ENCODE measurements at regions not wholly inside any gene's neighbourhood (a gene's known extent, or its start where the extent isn't known, plus 50 kb on each side); places are given as distances from the start of the nearest gene placed in this dataset.

DNA sequence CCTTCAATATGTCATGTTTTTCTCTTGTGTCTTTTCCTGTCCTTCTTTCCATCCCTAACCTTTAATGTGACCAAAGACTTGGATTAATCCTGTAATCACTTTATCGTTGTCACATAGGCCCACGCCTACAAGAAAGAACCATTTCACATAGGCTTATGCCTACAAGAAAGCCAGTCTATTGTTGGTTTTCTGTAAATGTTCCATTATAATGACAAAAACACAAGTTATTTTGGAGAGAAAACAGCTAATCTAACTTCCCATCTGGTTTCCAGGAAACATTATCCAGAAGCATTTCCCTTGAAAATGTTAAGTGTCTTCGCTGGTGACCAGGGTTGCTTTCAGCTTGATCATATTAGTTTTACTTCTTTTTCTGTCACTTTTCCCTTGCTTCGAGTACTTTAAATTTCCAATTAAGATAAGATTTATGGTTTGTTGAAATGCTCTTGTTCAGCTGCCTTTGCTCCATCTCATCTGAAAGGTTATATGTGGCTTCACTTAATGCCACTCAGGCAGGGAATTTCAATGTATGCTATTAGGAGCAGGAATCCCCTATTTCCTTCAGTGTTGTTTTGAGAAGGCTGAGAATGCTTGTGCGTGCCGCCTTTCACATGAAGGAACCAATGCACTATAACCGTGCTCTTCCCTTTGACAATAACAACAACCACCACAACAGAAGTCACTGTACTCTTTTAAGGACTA is 708.2 kb downstream of the EFNB2 start:
- DNase-seq = no peak

DNA sequence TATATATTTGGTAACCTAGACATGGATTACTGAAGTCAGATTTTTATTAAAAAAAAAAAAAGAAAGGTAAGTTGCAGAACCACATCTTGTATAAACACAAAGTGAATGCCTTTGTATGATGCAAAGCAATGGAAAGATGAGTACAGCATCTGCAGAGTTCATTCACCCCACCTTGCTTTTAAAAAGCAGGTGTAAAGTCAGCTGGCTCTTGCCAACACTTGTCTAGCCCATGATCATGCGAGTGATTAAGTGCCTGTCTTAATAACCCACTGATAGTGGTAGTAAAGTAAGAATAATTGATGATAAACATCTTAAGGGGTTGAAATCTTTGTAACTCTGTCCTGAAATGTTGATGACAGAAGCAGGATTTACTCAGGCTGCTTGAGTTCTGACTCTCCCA is 710.4 kb downstream of the EFNB2 start:
- no peak for DNase-seq

DNA sequence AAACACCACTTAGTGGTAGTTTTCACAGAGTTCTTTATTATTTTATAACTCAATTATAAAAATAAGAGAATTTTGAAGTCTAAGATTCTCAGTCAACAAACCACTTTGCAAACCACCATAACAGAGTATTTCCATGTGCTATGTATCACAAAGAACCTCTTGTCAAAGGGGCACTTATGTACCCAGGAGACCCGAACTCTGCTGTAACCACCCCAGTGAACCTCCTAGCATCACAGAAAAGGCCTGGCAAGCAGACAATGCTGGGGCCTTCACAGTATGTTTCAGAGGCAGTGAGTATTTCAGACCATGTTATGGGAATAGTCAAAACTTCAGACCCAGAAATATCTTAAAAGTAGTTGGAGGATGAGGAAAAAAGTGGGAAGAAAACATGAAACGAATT is 714.1 kb downstream of the EFNB2 start:
- DNase-seq = no peak

DNA sequence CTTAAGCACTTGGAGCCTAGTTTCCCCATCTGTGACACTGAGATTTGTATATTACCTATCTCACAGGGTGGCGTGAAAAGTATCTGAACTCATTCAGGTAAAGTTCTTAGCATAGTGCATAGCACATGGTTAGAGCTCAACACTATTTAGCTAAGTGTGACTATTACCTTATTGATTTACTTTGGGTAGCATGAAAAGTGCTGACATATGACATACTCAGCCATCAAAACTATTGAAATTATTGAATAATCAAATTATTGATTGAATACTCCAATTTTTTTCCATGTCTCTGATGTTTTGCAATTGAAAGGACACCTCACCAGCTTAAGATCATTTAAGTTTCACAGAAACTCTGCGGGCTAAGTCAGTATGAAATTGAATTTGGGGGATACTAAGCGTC is 715.0 kb downstream of the EFNB2 start:
- no peak for DNase-seq

DNA sequence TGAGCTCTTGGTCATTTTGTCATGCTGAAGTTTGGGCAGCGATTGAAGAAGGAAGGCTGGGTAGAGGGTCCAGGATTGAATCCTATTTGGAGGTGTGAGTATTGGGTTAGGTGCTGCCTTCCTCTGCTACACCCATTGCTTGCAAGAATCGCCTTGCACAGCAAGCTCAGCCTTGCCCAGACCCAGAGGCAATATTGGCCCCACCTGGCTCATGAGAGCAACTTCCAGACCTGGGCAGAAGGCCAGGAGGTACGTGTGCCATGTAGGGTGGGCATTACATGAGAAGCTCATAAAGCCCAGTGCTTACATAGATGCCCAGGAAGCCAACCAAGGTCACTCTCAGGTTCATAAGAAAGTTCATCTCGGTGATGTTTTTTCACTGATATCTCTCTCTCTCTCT is 718.0 kb downstream of the EFNB2 start:
- DNase-seq = no peak

DNA sequence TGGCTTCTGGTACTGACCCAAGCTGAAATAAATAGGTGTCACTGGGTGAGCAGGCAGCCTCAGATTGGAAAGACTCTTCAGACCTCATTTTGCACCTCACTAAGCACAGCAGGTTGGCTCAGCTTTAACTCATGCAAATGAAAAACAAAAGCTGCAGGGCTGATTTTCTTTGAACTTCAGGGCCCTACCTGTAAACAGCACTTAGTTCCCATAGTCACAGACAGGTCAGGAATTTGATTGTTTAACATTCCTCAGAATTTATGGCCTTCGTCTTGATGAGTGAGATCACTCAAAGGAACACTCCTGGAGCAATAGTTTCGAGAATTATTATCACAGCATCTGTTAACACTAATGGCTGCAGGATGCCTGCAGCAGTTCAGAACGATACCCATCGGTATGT is 718.5 kb downstream of the EFNB2 start:
- DNase-seq = no peak

DNA sequence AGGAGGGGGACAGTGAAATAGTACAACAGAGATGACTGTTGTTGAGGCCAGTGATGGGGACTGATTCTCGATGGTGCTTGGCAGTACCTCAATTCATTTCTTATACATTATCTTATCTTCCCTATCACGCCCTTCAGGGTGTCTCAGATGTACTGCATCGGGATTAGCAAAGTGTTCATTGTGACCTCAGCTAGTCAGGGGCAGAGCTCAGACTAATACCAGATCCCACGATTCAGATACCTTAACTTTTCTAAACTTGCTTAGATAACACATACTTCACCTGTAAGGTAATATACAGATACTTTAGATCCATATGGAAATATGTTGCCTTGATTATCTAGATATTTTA is 720.6 kb downstream of the EFNB2 start:
- no peak for DNase-seq

DNA sequence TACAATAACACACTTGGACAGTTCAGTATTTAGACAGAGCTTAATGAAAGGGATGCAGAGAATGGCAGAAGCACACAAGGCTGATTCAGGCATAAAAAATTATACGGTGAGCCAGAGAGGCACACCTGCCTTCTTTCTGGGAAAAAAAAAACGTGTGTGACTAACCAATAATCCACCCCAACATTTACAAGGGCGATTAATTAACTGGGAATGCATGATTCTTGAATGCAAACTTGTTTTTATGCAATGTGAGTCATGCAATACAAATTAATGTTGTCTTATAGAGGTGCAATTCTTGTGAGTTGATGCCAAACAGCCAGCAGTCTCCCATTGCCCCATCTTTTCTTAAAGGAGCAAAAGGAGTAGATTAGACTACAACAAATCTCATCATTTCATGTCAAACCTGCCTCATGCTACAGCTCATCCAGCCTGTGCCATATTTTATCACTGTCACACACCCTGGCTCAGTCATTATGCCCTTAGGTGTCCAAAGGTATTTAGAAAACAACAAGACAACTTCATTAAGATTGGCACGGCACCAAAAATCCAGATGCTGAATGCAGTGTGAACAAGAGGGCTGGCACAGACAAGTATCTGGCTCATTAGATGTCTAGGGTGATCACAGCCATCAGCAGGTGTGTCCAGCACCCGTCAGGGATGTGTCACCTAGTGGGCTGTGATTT is 721.1 kb downstream of the EFNB2 start:
- DNase-seq = no peak

DNA sequence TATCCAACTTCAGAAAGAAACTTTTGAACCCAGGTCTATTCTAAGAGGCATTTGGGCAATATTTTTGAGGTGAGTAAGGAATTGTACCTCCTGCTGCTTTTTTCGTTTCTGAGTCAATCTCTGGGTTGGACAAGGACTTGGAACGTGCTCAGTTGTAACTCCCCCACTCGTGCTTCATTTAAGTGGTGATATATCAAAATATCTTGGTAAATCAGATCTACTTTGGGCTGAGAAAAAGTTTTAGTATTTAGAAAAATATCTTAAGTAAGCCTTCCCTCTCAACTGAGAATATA is 728.9 kb downstream of the EFNB2 start:
- DNase-seq = no peak

DNA sequence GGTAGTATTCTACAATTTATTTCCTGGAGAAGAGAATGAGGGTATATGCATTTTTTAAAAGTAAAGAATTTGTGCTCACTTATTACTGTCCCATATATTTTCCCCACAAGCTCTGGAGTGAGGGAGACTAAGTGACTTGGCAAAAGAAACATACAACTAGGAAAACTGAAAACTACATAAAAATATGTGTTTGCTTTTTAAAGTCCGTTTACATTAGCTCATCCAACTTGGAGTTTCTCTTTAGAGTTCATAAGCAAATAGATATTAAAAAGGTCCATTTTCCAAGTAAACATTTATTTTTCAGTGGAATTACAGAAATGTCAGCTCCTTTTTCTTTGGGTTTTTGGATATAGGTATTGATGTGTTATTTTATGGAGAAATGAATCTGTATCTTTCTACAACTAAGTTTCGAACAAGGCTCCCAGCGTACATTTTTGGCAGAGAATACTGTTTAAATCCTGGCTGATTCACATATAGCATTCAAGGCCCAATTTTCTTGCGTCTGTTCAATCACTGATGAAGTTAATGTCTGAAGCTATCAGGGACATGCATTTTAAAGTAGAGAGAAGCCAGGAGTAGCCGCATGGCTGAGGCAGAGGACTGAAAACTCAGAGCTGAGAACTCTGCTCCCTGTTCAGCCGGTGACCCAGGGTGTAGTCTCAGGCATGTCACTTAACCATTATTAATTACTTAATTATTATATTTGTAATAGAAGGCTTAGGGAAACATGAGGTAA is 729.4 kb downstream of the EFNB2 start:
- DNase-seq = no peak

DNA sequence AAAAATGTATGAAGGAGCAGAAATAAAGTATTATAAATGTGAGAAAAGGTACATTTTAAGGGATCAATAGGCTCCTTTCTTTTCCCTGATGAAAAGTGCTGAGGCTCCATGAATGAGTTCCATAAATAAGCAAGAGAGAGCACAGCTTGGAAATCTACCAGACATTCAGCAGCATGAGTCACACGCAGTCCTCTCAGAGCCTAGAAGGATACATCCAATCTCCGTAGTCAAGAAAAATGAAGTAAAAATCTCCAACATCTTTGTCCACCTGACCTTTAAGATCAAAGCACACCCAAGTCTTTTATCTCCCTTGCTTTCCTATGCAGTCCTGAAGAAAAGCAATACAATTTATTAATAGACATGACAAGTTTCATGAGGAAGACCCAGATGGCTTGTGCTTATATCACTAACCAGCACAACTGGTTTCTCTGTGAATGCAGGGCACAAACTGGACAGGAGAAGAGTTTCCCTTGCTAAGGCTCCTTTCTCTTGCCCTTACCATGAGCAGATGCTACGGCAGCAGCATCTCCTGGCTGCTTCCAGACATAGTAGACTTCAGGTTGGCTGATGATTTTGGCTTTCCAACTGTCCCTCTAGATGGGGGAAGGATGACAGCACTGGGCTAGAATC is 730.8 kb downstream of the EFNB2 start:
- DNase-seq = no peak

DNA sequence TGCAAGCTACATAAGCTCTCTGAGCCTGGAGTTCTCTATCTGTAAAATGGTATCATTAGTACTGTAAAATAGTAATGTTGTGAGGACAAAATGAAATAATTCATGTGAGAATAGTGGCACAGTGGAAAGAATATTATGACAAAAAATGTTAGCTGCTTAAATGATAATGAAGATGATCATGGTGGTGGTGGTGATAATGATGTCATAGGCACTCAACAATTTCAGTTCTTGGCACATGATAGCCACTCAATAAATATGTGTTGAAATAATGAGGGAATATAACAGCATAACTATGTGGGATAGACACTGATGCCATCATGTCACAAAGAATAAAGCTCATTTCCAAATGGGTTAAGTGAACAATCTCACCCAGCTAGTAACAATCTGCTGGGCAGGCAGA is 736.3 kb downstream of the EFNB2 start:
- DNase-seq = no peak

DNA sequence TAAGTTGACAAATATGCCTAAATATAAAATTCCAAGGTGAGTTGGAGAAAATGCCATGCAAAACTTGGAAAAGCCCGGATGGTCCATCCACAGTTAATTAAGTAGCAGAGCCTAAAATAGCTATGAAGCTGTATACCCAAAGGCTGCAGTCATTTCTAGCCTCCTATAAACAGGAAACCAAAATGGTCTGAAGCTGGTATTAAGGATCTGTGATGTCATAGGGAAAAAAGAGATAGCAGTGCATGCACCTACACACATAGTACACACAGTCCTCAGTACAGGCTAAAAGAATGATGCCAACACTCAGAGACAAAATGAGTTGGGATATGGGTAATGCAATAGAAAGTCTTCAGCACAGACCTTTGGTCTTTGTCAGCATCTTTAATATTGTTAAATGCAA is 736.9 kb downstream of the EFNB2 start:
- no peak for DNase-seq

DNA sequence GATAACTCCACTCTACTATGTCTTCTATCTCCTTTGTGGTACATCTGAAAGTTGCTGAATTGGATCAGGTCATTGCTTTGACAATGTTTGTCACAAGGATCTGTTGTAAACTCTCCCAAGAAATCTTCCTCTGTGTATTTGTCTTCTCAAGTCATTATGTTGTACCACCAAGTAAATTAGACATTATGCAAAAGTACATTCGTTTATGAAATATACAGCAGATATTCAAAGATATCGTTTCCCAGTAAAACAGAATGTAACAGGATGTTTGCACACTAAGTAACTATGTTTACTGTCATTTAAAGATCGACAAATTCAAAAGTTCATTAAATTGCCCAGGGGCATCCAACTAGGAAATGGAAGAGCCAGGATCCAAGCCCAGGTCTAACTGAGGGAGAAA is 739.4 kb downstream of the EFNB2 start:
- DNase-seq = no peak

DNA sequence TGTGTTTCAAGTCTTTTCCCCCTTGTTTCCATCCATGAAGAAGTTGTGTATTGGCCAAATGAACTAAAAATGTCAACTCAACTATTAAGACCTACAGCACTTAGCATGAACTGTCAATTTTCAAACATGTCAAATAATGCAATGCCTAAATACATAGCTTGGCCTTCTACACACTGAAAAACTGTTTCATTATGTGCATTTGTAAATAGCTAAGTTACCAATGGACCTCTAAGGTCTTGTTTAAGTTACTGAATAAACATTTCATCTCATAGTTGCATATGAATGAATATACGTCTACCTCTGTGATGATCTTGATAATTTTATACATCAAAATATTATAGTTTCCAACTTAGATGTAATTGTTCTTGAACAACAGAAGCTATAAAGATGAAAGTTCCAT is 744.5 kb downstream of the EFNB2 start:
- no peak for DNase-seq

DNA sequence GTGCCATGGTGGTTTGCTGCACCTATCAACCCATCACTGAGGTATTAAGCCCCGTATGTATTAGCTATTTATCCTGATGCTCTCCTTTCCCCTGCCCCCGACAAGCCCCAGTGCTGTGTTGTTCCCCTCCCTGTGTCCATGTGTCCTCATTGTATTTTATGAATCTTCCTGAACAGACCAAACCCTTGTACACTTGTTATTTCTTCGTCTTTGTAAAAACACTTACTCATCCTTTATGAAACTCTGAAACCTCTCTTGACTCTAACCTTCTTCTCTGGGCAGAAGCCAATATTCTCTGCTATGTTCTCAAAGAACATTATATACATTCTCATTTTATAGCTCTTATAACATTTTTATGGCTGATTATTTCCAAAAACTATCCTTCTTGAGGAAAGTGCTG is 746.9 kb downstream of the EFNB2 start:
- no peak for DNase-seq

DNA sequence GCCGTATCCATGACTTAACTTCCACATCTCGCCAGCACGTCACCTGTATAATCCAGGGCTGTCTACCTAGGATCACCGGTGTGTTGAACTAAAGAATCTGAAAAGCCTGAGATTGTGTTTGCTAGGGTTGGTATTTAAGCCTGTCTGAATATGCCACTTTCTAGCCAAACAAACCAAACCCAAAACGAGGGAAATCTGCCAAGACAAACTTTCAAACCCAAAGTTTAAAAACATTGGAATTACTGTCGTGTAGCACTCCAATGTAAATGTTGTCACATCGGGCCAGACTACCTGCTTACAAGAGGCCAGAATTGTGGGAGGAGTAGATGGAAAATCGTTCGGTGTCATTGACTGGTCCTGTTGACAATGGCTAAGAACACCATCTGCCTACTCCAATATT is 747.8 kb downstream of the EFNB2 start:
- DNase-seq = peak; percentile 20

DNA sequence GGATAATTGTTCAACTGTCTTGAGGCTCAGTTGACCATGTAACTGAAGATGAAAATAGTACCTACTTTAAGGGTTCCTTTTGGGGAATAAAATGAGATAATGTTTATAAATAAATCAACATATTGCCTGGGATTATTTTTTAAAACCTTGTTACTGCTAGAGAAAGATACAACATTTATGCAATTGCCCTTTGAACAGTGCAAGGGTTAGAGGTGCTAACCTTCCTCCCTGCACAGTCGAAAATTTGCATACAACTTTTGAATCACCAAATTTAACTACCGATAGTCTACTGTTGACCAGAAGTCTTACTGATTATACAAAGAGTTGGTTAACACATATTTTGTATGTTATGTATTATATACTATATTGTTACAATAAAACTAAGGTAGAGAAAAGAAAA is 750.0 kb downstream of the EFNB2 start:
- no peak for DNase-seq

DNA sequence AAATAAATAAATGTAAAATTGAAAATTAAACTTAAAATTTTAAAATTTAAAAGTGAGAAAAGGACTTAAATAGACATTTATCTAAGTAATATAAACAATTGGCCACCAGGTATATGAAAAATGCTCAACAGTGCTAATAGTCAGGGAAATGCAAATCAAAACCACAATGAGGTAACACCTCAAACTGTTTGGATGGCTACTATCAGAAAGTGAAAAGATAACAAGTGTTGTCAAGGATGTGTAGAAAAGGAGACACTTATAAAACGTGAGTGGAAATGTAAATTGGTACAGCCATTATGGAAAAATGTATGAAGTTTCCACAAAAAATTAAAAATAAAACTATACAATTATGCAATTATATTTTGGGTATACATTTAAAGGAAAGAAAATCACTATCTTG is 752.2 kb downstream of the EFNB2 start:
- no peak for DNase-seq

DNA sequence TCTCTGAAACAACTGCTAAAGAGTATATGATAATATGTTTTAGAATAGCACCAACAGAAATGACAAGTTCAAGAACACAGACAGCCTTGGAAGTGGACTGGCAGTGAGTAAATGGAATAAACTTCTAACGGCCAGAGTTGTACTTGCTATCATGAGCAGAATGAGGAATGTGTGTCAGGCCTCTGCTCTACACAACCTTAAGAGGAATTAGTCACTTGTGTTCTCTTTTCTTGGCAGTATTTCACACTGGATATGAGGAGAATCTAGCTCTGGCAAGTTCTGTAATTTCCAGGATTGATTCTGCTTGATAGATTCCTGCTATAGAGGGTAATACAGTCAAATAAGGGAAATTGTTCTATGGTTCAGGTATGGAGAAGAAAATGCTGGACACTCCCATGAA is 757.3 kb downstream of the EFNB2 start:
- DNase-seq = no peak

DNA sequence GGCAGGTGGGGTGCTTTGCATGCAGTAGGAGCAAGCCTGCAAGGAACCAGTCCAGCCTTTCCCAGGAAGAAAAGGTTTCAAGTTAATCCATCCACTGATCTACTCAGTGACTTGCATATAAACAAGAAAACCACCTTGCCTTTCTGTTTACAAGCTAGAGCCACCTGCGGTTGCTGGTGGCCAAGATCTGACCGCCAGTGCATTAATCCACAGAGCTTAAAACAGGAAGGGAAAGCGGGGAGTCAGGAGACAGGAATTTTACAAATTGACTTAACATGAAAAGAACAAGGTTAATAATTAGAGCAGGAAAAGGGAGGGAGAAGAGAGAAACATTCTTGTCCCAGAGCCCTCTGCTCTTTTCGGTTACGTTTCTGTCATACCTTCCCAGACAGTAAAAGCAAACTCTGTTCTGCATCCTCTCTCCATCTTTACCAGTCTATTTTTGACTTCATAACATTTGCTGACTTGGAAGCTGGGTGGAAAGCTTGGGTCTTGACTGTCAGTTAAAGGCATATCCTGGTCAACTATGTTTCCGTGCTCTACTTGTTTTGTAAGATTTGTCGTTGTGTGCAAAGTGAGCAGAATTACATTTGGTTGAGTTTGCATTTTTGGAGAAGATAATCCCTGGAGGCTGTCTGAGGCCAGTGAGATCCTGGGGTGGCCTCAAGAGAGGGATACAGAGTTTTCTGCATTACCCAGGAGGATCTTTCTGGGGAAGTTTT is 760.6 kb downstream of the EFNB2 start:
- DNase-seq = no peak

DNA sequence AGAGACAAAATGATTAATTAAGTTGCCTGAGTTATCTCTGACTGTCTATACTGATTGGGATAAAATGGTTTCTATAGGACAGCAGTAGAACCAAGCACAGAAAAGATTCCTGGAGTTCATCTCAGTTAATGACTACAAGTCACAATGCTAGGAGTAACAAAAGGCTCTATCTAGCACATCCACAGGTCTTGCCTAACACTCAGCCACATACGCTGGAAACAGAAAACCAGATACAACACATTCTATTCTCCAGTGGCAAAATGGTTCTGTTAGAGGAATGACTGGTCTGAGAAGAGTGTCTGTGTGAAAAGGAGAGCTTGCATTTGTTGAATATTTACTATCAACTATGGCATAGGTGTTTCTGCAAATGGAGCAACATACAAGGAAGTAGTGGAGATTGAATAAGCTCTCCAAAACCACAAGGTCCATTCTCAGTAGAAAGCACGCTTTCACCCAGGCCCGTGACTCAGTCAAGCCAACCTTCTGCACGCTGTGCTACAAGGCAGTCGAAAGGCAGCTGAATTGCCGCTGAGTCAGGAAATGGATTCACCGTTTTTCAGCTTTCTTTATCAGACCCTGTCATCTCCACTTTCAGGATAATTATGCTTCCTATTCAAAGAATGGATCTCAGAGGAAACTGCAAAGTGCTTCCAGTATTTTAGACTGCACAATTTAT is 761.5 kb downstream of the EFNB2 start:
- DNase-seq = no peak

DNA sequence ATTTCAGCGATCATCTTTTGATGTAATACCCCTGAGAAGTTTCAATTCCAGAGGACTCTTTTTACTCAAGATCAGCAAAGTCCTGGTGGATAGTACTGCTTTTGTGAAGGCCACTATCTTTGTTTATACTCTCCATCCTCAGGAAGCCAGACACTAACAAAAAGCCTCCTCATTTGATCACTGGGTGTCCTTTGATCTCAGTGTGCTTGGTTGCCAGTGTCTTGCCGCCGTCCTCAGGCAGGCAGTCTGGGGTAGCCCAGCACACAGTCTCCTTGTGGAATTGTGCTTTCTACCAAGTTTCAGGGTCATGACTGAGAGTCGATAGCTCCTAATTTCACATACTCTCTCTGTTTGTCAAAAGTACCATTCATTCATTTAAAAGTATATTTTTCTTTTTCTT is 762.2 kb downstream of the EFNB2 start:
- DNase-seq = no peak

All from femur (tissue), 1 donor.